ENCODE measurements at regions not wholly inside any gene's neighbourhood (a gene's known extent, or its start where the extent isn't known, plus 50 kb on each side); places are given as distances from the start of the nearest gene placed in this dataset.

DNA sequence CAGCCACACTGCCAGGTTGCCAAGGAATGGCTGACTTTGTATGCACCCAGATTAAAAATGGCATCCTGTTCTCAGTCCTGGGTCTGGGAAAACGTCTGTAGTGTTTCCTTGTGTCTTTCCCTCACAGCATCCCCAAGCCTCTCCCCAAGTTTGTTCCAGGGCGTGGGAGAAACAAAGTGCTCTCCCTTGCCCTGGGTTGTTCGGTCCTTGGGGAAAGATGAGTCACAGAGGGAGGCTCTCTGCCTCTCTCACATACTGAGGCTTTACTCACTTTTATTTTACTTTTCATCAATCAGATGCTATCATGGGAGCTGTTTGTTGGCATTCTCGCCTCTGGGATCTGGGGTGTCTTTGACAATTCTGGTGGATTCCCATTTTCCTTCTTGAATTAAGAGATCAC is 492.3 kb downstream of the XIRP2 start:
- Histone ChIP-seq H3K4me1 (ENCODE audit: control insufficient read depth, extremely low read depth, insufficient read depth, low read length) (no peaks in the 10 kb centered on the region), H3K9ac (ENCODE audit: control insufficient read depth, extremely low read depth, insufficient read depth, low read length) (no peak overlapping the region), H3K4me2 (ENCODE audit: control insufficient read depth, extremely low read depth, insufficient read depth, low read depth, low read length) (no peak overlapping the region), H3K27me3 (ENCODE audit: control insufficient read depth, extremely low read depth, insufficient read depth, low read length) (no peaks in the 10 kb centered on the region), H3K4me3 (ENCODE audit: control insufficient read depth in 2 of 3, extremely low read depth in 1 of 3, insufficient read depth in 2 of 3, low read depth in 1 of 3, low read length in 3 of 3) (no peak overlapping the region), H4K20me1 (ENCODE audit: control insufficient read depth, extremely low read depth, insufficient read depth, low read length) (no peaks in the 10 kb centered on the region), H3K79me2 (ENCODE audit: control insufficient read depth, insufficient read depth, low read length) (no peaks in the 10 kb centered on the region), H3K9me1 (ENCODE audit: control insufficient read depth, extremely low read depth, insufficient read depth, low read length) (no peaks in the 10 kb centered on the region), H3K9me3 (ENCODE audit: control insufficient read depth, low read depth, low read length) (no peaks in the 10 kb centered on the region), H2AFZ (ENCODE audit: control insufficient read depth, low read length) (no peak overlapping the region), H3K36me3 (ENCODE audit: control insufficient read depth in 2 of 2, extremely low read depth in 1 of 2, insufficient read depth in 2 of 2, low read length in 2 of 2) (no peaks in the 10 kb centered on the region), H3K27ac (ENCODE audit: control insufficient read depth, insufficient read depth, low read length) (no peak overlapping the region)
- DNase-seq (ENCODE audit: low read depth, low spot score), result no peak
- TF ChIP-seq, protein P1, sequence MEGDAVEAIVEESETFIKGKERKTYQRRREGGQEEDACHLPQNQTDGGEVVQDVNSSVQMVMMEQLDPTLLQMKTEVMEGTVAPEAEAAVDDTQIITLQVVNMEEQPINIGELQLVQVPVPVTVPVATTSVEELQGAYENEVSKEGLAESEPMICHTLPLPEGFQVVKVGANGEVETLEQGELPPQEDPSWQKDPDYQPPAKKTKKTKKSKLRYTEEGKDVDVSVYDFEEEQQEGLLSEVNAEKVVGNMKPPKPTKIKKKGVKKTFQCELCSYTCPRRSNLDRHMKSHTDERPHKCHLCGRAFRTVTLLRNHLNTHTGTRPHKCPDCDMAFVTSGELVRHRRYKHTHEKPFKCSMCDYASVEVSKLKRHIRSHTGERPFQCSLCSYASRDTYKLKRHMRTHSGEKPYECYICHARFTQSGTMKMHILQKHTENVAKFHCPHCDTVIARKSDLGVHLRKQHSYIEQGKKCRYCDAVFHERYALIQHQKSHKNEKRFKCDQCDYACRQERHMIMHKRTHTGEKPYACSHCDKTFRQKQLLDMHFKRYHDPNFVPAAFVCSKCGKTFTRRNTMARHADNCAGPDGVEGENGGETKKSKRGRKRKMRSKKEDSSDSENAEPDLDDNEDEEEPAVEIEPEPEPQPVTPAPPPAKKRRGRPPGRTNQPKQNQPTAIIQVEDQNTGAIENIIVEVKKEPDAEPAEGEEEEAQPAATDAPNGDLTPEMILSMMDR (optimal IDR thresholded peaks at IDR 0.05 in 1 of 3, IDR thresholded peaks at IDR 0.05 in 1 of 3, conservative IDR thresholded peaks at IDR 0.05 in 1 of 3; ENCODE audit: extremely low read depth in 1 of 3, insufficient read depth in 2 of 3, low read length in 3 of 3), result no peak
- no peak for TF ChIP-seq EZH2 (IDR thresholded peaks at IDR 0.05; ENCODE audit: low read length)
- FAIRE-seq, result no peak
- dilution Hi-C loops (cut with MboI; ENCODE audit: extremely low pct_ligation_motif_present, low sequenced_read_pairs), result no loop called here

DNA sequence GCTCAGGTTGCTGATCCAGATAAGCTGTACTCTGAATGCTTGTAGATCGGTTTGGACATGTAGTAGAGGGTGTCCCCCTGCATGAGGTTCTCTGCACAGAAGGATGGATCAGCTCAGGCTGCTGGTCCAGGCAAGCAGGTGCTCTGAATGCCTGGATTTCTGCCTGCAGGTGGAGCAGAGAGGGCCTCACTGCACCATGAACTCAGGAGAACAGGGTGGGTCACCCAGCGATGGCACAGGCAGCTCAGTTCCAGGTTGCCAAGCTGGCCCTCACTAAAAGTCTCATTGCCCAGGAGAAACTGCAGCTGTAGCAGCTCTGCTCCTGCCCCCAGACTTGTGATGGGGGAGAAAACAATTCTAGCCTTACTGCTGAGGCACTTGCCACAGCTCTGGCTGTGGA is 491.8 kb downstream of the XIRP2 start:
- no peaks in the 10 kb centered on the region for H3K36me3 ChIP-seq (ENCODE audit: control insufficient read depth in 2 of 2, extremely low read depth in 1 of 2, insufficient read depth in 2 of 2, low read length in 2 of 2)
- dilution Hi-C loops (cut with MboI; ENCODE audit: extremely low pct_ligation_motif_present, low sequenced_read_pairs), result no loop called here
- TF ChIP-seq, protein P1 (optimal IDR thresholded peaks at IDR 0.05 in 1 of 3, IDR thresholded peaks at IDR 0.05 in 1 of 3, conservative IDR thresholded peaks at IDR 0.05 in 1 of 3; ENCODE audit: extremely low read depth in 1 of 3, insufficient read depth in 2 of 3, low read length in 3 of 3), result no peak
- TF ChIP-seq EZH2 (IDR thresholded peaks at IDR 0.05; ENCODE audit: low read length), result no peak

More for the DNA sequence above, 491.8 kb downstream of the XIRP2 start:
- Histone ChIP-seq H3K9ac (ENCODE audit: control insufficient read depth, extremely low read depth, insufficient read depth, low read length) (no peak overlapping the region), H3K27ac (ENCODE audit: control insufficient read depth, insufficient read depth, low read length) (no peak overlapping the region), H3K9me1 (ENCODE audit: control insufficient read depth, extremely low read depth, insufficient read depth, low read length) (no peaks in the 10 kb centered on the region), H3K9me3 (ENCODE audit: control insufficient read depth, low read depth, low read length) (no peaks in the 10 kb centered on the region), H3K4me1 (ENCODE audit: control insufficient read depth, extremely low read depth, insufficient read depth, low read length) (no peaks in the 10 kb centered on the region), H3K79me2 (ENCODE audit: control insufficient read depth, insufficient read depth, low read length) (no peaks in the 10 kb centered on the region), H3K4me2 (ENCODE audit: control insufficient read depth, extremely low read depth, insufficient read depth, low read depth, low read length) (no peak overlapping the region), H3K27me3 (ENCODE audit: control insufficient read depth, extremely low read depth, insufficient read depth, low read length) (no peaks in the 10 kb centered on the region), H2AFZ (ENCODE audit: control insufficient read depth, low read length) (no peak overlapping the region), H3K4me3 (ENCODE audit: control insufficient read depth in 2 of 3, extremely low read depth in 1 of 3, insufficient read depth in 2 of 3, low read depth in 1 of 3, low read length in 3 of 3) (no peak overlapping the region), H4K20me1 (ENCODE audit: control insufficient read depth, extremely low read depth, insufficient read depth, low read length) (no peaks in the 10 kb centered on the region)
- DNase-seq (ENCODE audit: low read depth, low spot score), result no peak
- no peak for FAIRE-seq

Measured in keratinocyte (primary cell).